ENCODE measurements at regions not wholly inside any gene's neighbourhood (a gene's known extent, or its start where the extent isn't known, plus 50 kb on each side); places are given as distances from the start of the nearest gene placed in this dataset.

GRCh38 chr12:93041416-93041815 is 112.3 kb upstream of the EEA1 start:
- TF ChIP-seq, protein P1, sequence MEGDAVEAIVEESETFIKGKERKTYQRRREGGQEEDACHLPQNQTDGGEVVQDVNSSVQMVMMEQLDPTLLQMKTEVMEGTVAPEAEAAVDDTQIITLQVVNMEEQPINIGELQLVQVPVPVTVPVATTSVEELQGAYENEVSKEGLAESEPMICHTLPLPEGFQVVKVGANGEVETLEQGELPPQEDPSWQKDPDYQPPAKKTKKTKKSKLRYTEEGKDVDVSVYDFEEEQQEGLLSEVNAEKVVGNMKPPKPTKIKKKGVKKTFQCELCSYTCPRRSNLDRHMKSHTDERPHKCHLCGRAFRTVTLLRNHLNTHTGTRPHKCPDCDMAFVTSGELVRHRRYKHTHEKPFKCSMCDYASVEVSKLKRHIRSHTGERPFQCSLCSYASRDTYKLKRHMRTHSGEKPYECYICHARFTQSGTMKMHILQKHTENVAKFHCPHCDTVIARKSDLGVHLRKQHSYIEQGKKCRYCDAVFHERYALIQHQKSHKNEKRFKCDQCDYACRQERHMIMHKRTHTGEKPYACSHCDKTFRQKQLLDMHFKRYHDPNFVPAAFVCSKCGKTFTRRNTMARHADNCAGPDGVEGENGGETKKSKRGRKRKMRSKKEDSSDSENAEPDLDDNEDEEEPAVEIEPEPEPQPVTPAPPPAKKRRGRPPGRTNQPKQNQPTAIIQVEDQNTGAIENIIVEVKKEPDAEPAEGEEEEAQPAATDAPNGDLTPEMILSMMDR (IDR thresholded peaks at IDR 0.05; ENCODE audit: low read length): no peak
- no peak for TF ChIP-seq EZH2 (IDR thresholded peaks at IDR 0.05; ENCODE audit: borderline replicate concordance, low read length)
